ENCODE measurements at regions not wholly inside any gene's neighbourhood (a gene's known extent, or its start where the extent isn't known, plus 50 kb on each side); places are given as distances from the start of the nearest gene placed in this dataset.

GRCh38 chr10:111967116-111967515 lies 216.4 kb downstream of the GPAM start:
- Histone ChIP-seq H2BK20ac (ENCODE audit: low read length) (no peak overlapping the region), H3K9ac (replicated peaks in 1 of 4; ENCODE audit: extremely low read depth in 1 of 4, low read depth in 3 of 4, low read length in 3 of 4) (no peak overlapping the region), H3K4me3 (ENCODE audit: extremely low read depth in 1 of 4, insufficient read depth in 2 of 4, low read depth in 3 of 4, low read length in 4 of 4) (no peak overlapping the region), H3K27me3 (replicated peaks in 1 of 4; ENCODE audit: control insufficient read depth in 3 of 4, extremely low read depth in 1 of 4, insufficient read depth in 3 of 4, low read length in 3 of 4) (no peaks in the 10 kb centered on the region), H4K91ac (replicated peaks; ENCODE audit: insufficient read length, low read length) (no peak overlapping the region), H2BK120ac (replicated peaks; ENCODE audit: low read depth, low read length) (no peak overlapping the region), H4K8ac (ENCODE audit: extremely low read depth, insufficient read depth, low read length) (no peak overlapping the region), H3K79me1 (ENCODE audit: low read depth, low read length) (no peaks in the 10 kb centered on the region), H4K5ac (ENCODE audit: insufficient read length, low read depth, low read length) (no peak overlapping the region), H2BK12ac (ENCODE audit: low read depth, low read length) (no peak overlapping the region), H4K20me1 (replicated peaks in 1 of 2; ENCODE audit: control insufficient read depth in 1 of 2, insufficient read depth in 2 of 2, low read length in 2 of 2) (no peaks in the 10 kb centered on the region), H3K23me2 (ENCODE audit: low read depth, low read length) (no peaks in the 10 kb centered on the region; the same call in 1 of the 2 replicates), H3K14ac (ENCODE audit: insufficient read length) (no peak overlapping the region), H3K18ac (ENCODE audit: extremely low read depth, low read length) (no peak overlapping the region), H2AK5ac (ENCODE audit: low read depth, low read length) (no peak overlapping the region), H3K36me3 (ENCODE audit: control insufficient read depth in 2 of 4, insufficient read depth in 4 of 4, low read length in 3 of 4) (no peaks in the 10 kb centered on the region), H3K27ac (ENCODE audit: low read depth, low read length) (no peak overlapping the region), H3K4me1 (replicated peaks in 1 of 4; ENCODE audit: control insufficient read depth in 3 of 4, insufficient read depth in 4 of 4, low read length in 3 of 4) (no peaks in the 10 kb centered on the region), H3K9me3 (ENCODE audit: insufficient read depth in 2 of 2, low read depth in 1 of 2, low read length in 1 of 2) (no peaks in the 10 kb centered on the region; a peak in 1 of 4 replicates), H3K23ac (ENCODE audit: insufficient read length) (no peak overlapping the region), H2AFZ (ENCODE audit: low read length) (no peak overlapping the region), H3K79me2 (ENCODE audit: control insufficient read depth in 1 of 2, insufficient read depth in 2 of 2, low read length in 2 of 2) (no peaks in the 10 kb centered on the region), H3K4ac (replicated peaks; ENCODE audit: insufficient read length, low read depth, low read length) (no peak overlapping the region), H3K56ac (replicated peaks; ENCODE audit: insufficient read length, low read depth, low read length) (no peak overlapping the region), H2BK5ac (ENCODE audit: low read depth, low read length) (no peak overlapping the region), H3K4me2 (ENCODE audit: insufficient read depth in 1 of 2, low read depth in 2 of 2, low read length in 2 of 2) (no peak overlapping the region), H2BK15ac (ENCODE audit: low read length) (no peak overlapping the region)
- ChIA-PET POLR2A (ENCODE audit: partially characterized antibody) (no interaction called here), CTCF (ENCODE audit: partially characterized antibody) (interaction anchor here (1.0 kb wide), 1 partner anchor 113 kb away, joined by 3 read pairs; no protein-coding TSS in a partner anchor)
- DNase-seq (ENCODE audit: low read depth in 1 of 2, low spot score in 2 of 2), result no peak
- WGBS, 2 experiments (ENCODE audit: extremely low coverage in 1 of 2, insufficient coverage in 1 of 2, insufficient read length in 1 of 2, insufficient replicate concordance in 2 of 2, low coverage in 1 of 2, low lambda C conversion rate in 2 of 2, missing lambda C conversion rate in 1 of 2), result 95% methylated on average over 1 of the region's 1 CpG; no CpG with 5 or more reads in 1 of the 2 experiments
- FAIRE-seq, result no peak
- no peak for TF ChIP-seq RNF2 (IDR thresholded peaks at IDR 0.05; ENCODE audit: borderline replicate concordance, low read depth, low read length, missing control alignments, poor library complexity, severe bottlenecking)
- TF ChIP-seq RAD21 (IDR thresholded peaks at IDR 0.05 in 1 of 2, conservative IDR thresholded peaks at IDR 0.05 in 1 of 2; ENCODE audit: low read depth in 2 of 2, low read length in 2 of 2), result no peak
- no peak for TF ChIP-seq SAP30 (IDR thresholded peaks at IDR 0.05; ENCODE audit: insufficient read depth, insufficient replicate concordance, low read length)
- no peak for TF ChIP-seq CBX8 (IDR thresholded peaks at IDR 0.05; ENCODE audit: borderline replicate concordance, low read depth, low read length)

Data from H1 (cell line).